CD14-positive monocyte (primary cell): ENCODE measurements at regions not wholly inside any gene's neighbourhood (a gene's known extent, or its start where the extent isn't known, plus 50 kb on each side); places are given as distances from the start of the nearest gene placed in this dataset.

Experiments used
- DNase-seq, 3 donors: peaks; one replicate each; pipeline ENCODE4 v3.0.0-alpha.2; 2011 to 2022
- H2AFZ ChIP-seq: 2 replicates; pipeline ENCODE4 v1.6.0; 2012; ENCODE audit warnings: mild to moderate bottlenecking, low read depth, low read length, inconsistent platforms; ENCODE audit not compliant: insufficient read depth, poor library complexity, severe bottlenecking
- H3K27ac ChIP-seq, 2 donors: 1 replicate in 1 of 2; 2 replicates in 1 of 2; pipeline ENCODE4 v1.5.1; 2012 to 2013; ENCODE audit warnings: low read length in 2 of 2, control low read depth in 1 of 2, inconsistent platforms in 1 of 2, low read depth in 1 of 2, mild to moderate bottlenecking in 1 of 2
- H3K27me3 ChIP-seq, 2 donors: one replicate each; pipeline versions ENCODE4 v1.6.0 to v1.6.1; 2011 to 2013; ENCODE audit warnings: low read length in 2 of 2; ENCODE audit not compliant: control insufficient read depth in 2 of 2, insufficient read depth in 2 of 2
- H3K36me3 ChIP-seq, 2 donors: replicated peaks in 1 of 2; 1 replicate in 1 of 2; 2 replicates in 1 of 2; pipeline versions ENCODE4 v1.5.1 to v1.6.1; 2012 to 2013; ENCODE audit warnings: low read length in 2 of 2, control low read depth in 1 of 2, inconsistent platforms in 1 of 2, mild to moderate bottlenecking in 1 of 2; ENCODE audit not compliant: insufficient read depth in 2 of 2, control insufficient read depth in 1 of 2
- H3K4me1 ChIP-seq, 2 donors: 1 replicate in 1 of 2; 2 replicates in 1 of 2; pipeline versions ENCODE4 v1.5.1 to v1.6.1; 2012 to 2013; ENCODE audit warnings: low read length in 2 of 2, control low read depth in 1 of 2, inconsistent platforms in 1 of 2, mild to moderate bottlenecking in 1 of 2, moderate library complexity in 1 of 2; ENCODE audit not compliant: insufficient read depth in 2 of 2, control insufficient read depth in 1 of 2
- H3K4me2 ChIP-seq: replicated peaks from 2 replicates; pipeline ENCODE3; 2012; ENCODE audit warnings: low read length, moderate library complexity, mild to moderate bottlenecking; ENCODE audit not compliant: poor library complexity, severe bottlenecking; ENCODE audit errors: extremely low read depth
- H3K4me3 ChIP-seq, 3 experiments: fragments of 200-600 bp in 1 of 3; sonication (generic) in 1 of 3; replicated peaks in 1 of 3; 1 replicate in 2 of 3; 2 replicates in 1 of 3; pipeline ENCODE4 v1.5.1; 2011 to 2013; ENCODE audit warnings: low read length in 3 of 3, mild to moderate bottlenecking in 3 of 3, control low read depth in 2 of 3, low read depth in 2 of 3, inconsistent platforms in 1 of 3, moderate library complexity in 1 of 3
- H3K79me2 ChIP-seq: 2 replicates; pipeline ENCODE4 v1.6.0; 2012; ENCODE audit warnings: mild to moderate bottlenecking, control low read depth, inconsistent platforms, low read length, moderate library complexity; ENCODE audit not compliant: insufficient read depth
- H3K9ac ChIP-seq: 2 replicates; pipeline ENCODE4 v1.6.0; 2017; ENCODE audit warnings: low read length, mild to moderate bottlenecking; ENCODE audit not compliant: insufficient read depth, poor library complexity, severe bottlenecking
- H3K9me3 ChIP-seq, 2 donors: replicated peaks in 1 of 2; 1 replicate in 1 of 2; 2 replicates in 1 of 2; pipeline versions ENCODE4 v1.5.1 to v1.6.1; 2012 to 2013; ENCODE audit warnings: low read length in 2 of 2, control low read depth in 1 of 2; ENCODE audit not compliant: control insufficient read depth in 1 of 2, insufficient read depth in 1 of 2
- H4K20me1 ChIP-seq: 2 replicates; pipeline ENCODE4 v1.6.0; 2012; ENCODE audit warnings: mild to moderate bottlenecking, low read length, control low read depth, moderate library complexity; ENCODE audit not compliant: insufficient read depth
- H3K27ac Mint-ChIP-seq, 7 donors: one replicate each; pipeline ENCODE4 v1.8.0; 2020; ENCODE audit warnings: mild to moderate bottlenecking in 7 of 7, mixed read lengths in 7 of 7, moderate library complexity in 6 of 7, inconsistent platforms in 2 of 7
- H3K27me3 Mint-ChIP-seq, 3 donors: one replicate each; pipeline ENCODE4 v1.8.0; 2021 to 2022; ENCODE audit warnings: low read depth in 3 of 3, mild to moderate bottlenecking in 3 of 3, mixed read lengths in 3 of 3, moderate library complexity in 3 of 3, inconsistent platforms in 1 of 3
- H3K36me3 Mint-ChIP-seq, 2 donors: one replicate each; pipeline ENCODE4 v1.8.0; 2020; ENCODE audit warnings: mixed read lengths in 2 of 2, inconsistent platforms in 1 of 2, mild to moderate bottlenecking in 1 of 2
- H3K4me1 Mint-ChIP-seq: one replicate; pipeline ENCODE4 v1.8.0; 2020; ENCODE audit warnings: mild to moderate bottlenecking, mixed read lengths
- H3K4me3 Mint-ChIP-seq, 2 donors: one replicate each; pipeline ENCODE4 v1.8.0; 2020; ENCODE audit warnings: mild to moderate bottlenecking in 2 of 2, mixed read lengths in 2 of 2, moderate library complexity in 1 of 2
- H3K9me3 Mint-ChIP-seq, 7 donors: one replicate each; pipeline ENCODE4 v1.8.0; 2020 to 2022; ENCODE audit warnings: mixed read lengths in 7 of 7, mild to moderate bottlenecking in 6 of 7, moderate library complexity in 6 of 7, inconsistent platforms in 2 of 7
- WGBS: methylation state at CpG from one replicate; pipeline ENCODE4 v1.1.5; 2013; ENCODE audit warnings: missing lambda C conversion rate; ENCODE audit not compliant: insufficient coverage; 5-methylcytosine and 5-hydroxymethylcytosine counted together
- intact Hi-C, 2 donors: fragments of 100-400 bp; cut with micrococcal nuclease; formaldehyde crosslinking; loops; one replicate each; pipeline versions ENCODE4 v1.15.0 to v1.15.1; 2023
- TF ChIP-seq, protein P1 (sequence below): fragments of 200-600 bp; IDR thresholded peaks from one replicate; pipeline ENCODE4 v1.8.0; 2022; ENCODE audit warnings: antibody characterized with exemption, mild to moderate bottlenecking

DNA sequence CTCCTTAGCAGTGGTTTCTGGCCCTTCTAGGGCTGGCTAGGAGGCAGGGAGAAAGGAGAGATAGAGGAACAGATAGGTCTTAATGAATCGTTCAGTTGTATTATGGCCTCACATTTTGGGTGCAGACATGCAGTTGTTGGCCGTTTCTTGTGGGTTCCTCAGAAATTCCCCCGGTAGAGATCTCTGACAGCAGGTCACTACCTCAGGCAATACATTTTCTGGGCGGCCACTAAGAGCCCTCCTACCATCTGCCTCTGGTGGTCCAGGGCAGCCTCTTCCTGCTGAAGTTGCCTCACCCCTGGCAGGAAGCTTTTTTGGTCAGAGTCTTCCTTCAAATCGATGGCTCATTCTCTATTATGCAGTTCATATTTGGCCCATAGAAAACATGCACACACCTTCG is 266.1 kb downstream of the SV2B start:
- peaks cover 0 to 3% of the 10 kb centered on the region in 2 donors for H3K9me3 ChIP-seq
- peaks cover 11% of the 10 kb centered on the region for H3K4me1 Mint-ChIP-seq
- no peak for DNase-seq
- no peak overlapping the region for H3K9ac ChIP-seq
- H3K27ac Mint-ChIP-seq = no peak overlapping the region
- H4K20me1 ChIP-seq = no peaks in the 10 kb centered on the region
- no peak overlapping the region for H3K4me3 ChIP-seq
- 34% methylated on average over 6 of the region's 6 CpGs for WGBS
- H3K36me3 Mint-ChIP-seq = no peaks in the 10 kb centered on the region
- H3K36me3 ChIP-seq = no peaks in the 10 kb centered on the region
- no peak overlapping the region for H3K4me3 Mint-ChIP-seq
- H3K9me3 Mint-ChIP-seq = peaks cover 8 to 20% (median 8%) of the 10 kb centered on the region in 7 donors
- H3K27ac ChIP-seq = no peak overlapping the region
- H3K79me2 ChIP-seq = no peaks in the 10 kb centered on the region
- TF ChIP-seq, protein P1, sequence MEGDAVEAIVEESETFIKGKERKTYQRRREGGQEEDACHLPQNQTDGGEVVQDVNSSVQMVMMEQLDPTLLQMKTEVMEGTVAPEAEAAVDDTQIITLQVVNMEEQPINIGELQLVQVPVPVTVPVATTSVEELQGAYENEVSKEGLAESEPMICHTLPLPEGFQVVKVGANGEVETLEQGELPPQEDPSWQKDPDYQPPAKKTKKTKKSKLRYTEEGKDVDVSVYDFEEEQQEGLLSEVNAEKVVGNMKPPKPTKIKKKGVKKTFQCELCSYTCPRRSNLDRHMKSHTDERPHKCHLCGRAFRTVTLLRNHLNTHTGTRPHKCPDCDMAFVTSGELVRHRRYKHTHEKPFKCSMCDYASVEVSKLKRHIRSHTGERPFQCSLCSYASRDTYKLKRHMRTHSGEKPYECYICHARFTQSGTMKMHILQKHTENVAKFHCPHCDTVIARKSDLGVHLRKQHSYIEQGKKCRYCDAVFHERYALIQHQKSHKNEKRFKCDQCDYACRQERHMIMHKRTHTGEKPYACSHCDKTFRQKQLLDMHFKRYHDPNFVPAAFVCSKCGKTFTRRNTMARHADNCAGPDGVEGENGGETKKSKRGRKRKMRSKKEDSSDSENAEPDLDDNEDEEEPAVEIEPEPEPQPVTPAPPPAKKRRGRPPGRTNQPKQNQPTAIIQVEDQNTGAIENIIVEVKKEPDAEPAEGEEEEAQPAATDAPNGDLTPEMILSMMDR = no peak
- H3K4me1 ChIP-seq = peaks cover 0 to 6% of the 10 kb centered on the region in 2 donors
- no peak overlapping the region for H2AFZ ChIP-seq
- H3K27me3 Mint-ChIP-seq = peaks cover 4 to 6% (median 4%) of the 10 kb centered on the region in 3 donors
- H3K4me2 ChIP-seq = no peak overlapping the region
- intact Hi-C loops = no loop called here
- H3K27me3 ChIP-seq = no peaks in the 10 kb centered on the region

DNA sequence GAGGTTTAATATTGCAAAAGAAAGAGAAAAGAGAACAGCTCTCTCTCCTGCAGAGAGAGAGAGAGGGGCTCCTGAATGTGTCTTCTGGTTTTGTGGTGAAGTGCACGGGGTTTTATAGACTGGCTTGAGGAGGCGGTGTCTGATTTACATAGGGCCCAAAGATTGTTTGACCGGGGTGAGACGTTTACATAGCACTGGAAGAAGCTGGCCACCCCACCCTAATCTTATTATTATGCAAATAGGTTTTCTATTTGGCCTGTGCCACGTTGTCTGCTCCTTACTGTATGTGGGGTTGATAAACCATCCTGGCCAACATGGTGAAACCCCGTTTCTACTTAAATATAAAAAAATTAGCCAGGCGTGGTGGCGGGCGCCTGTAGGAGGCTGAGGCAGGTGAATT is 268.6 kb downstream of the SV2B start:
- no peak overlapping the region for H2AFZ ChIP-seq
- Mint-ChIP-seq H3K27me3 (peaks cover 3 to 6% (median 4%) of the 10 kb centered on the region in 3 donors), H3K36me3 (no peaks in the 10 kb centered on the region), H3K4me1 (peaks cover 11% of the 10 kb centered on the region), H3K27ac (no peak overlapping the region), H3K9me3 (peaks cover 8 to 20% (median 10%) of the 10 kb centered on the region in 7 donors), H3K4me3 (no peak overlapping the region)
- no peak overlapping the region for H3K27ac ChIP-seq
- TF ChIP-seq, protein P1 = no peak
- H3K27me3 ChIP-seq = no peaks in the 10 kb centered on the region
- no peaks in the 10 kb centered on the region for H3K36me3 ChIP-seq
- peaks cover 0 to 6% of the 10 kb centered on the region in 2 donors for H3K4me1 ChIP-seq
- H3K9ac ChIP-seq = no peak overlapping the region
- no peaks in the 10 kb centered on the region for H4K20me1 ChIP-seq
- no CpG with 5 or more reads among the region's 9 CpGs for WGBS
- no peak for DNase-seq
- no peaks in the 10 kb centered on the region for H3K79me2 ChIP-seq
- no peak overlapping the region for H3K4me2 ChIP-seq
- no peak overlapping the region for H3K4me3 ChIP-seq
- intact Hi-C loops = no loop called here
- peaks cover 0 to 3% of the 10 kb centered on the region in 2 donors for H3K9me3 ChIP-seq
